Activated CD4-positive, alpha-beta T cell treated with anti-CD3 and anti-CD28 coated beads, Interleukin-2, Interleukin-4, amounts not matched to agents 100 ng/mL and 50 ng/mL, durations not matched to agents 16 hours and 8 hours (primary cell): ENCODE measurements at regions not wholly inside any gene's neighbourhood (a gene's known extent, or its start where the extent isn't known, plus 50 kb on each side); places are given as distances from the start of the nearest gene placed in this dataset.

Experiments
- DNase-seq: peaks from one replicate; pipeline ENCODE4 v3.0.0-alpha.2; 2020; ENCODE audit warnings: low spot score

DNA sequence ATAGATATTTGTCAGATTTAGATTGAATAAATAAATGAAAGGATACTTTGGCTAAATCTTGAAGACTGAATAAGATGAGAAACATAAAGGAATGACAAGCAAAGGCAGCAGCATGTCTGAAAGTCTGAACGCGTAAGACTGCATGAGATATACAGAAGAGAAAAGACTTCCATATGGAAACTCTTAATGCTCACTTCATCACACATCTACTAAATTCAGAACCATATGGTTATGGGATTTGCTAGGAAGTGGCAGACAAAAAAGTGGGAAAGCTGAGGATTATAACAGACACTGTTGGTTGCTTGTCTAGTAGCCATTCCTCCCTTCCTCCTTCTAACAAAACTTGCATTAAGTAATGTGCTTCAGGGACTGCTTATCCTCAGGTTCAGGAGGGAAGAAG, 446.7 kb downstream of the KCTD12 start:
- no peak for DNase-seq

DNA sequence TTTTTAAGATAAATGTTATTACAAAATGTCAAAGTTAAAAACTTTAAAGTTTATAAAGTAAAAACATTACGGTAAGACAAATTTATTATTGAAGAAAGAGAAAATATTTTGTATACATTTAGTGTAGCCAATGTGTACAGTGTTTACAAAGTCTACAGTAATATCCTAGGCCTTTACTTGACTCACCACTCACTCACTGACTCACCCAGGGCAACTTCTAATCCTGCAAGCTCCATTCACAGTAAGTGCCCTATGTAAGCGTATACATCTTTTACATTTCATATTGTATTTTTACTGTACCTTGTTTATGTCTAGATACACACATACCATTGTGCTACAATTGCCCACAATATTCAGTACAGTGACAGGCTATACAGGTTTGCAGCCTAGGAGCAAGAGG, 448.2 kb downstream of the KCTD12 start:
- DNase-seq: no peak

DNA sequence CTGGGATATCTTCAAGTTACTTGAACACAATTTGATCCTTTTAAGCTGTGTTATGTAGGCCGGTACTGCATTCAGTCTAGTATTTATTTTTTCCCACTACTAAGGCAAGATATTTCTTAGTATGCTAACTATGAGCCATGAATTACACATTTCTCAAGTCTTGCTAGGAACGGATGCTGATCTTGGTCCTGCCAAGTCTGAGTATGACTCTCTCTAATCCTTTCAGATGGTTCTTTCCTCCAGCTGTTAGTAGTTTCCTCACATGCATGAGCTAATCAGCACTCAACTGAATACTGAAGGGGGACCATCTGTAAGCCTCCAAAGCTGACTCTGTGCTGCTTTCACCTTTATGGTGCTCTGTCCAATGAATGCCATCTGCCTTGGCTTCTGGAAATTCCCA, 460.3 kb downstream of the KCTD12 start:
- DNase-seq: no peak

DNA sequence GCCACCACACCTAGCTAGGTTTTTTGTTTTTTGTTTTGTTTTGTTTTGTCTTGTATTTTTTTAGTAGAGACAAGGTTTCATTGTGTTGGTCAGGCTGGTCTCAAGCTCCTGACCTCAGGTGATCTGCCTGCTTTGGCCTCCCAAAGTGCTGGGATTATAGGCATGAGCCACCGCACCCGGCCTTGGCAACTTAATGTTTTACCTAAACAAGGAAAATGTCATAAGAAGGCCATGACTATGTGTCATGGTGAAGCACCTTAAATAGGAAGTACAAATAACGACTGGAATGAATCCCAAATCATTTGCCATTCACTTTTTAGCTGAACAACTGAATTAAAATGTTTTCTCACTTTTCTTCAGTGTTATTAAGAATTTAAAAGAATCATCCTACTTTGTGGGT, 465.2 kb downstream of the KCTD12 start:
- DNase-seq: no peak

DNA sequence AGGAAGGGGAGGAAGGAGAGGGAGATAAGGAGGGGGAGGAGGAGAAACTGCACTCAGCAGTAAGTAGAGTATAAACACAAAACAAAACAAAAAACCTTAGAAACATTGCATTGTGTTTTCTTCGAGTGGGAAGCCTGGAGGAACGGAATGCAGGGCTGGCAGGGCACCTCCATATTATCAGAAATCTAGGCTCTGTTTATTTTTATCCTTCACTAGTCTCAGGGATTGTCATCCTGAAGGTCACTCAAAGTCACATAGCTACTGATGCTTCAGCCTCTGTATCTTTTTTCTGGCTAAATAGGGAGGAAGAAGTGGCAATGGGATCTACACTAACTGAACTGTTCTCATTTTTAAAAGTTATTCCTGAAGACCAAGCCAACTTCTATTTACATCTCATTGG, 467.8 kb downstream of the KCTD12 start:
- no peak for DNase-seq

DNA sequence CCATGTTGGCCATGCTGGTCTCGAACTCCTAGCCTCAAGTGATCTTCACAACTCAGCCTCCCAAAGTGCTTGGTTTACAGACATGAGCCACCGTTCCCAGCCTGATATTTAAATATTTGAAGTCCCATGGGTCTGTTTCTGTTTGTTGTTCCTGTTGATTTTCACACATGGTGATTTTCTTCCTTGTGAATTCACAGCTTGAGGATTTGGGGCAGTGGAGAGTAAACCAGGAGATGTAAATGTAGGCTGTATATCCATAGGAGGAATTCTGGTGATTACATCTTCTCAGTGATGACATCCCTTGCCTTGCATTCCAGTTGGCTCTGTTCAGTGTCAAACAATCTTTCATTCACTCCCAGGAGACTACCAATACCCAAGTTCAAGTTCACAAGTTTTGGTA, 471.9 kb downstream of the KCTD12 start:
- DNase-seq: no peak

DNA sequence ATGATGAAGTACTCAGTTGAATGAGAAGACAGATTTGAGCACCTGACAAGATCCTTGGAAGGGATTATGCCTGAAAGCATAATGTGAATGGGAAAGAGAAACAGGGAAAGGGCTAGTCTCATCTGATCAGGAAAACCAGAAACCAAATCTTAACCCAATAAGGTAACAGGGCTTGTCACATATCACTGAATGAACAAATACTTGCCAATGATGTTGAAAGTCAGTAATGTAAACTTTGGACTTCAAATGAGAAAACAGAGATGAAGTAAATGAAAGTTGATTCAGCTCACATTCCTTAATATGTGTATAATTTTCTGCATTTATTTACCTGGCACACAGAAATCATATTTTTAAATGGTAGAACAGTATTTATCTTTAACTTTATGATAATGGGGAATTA, 480.0 kb downstream of the KCTD12 start:
- DNase-seq: no peak

DNA sequence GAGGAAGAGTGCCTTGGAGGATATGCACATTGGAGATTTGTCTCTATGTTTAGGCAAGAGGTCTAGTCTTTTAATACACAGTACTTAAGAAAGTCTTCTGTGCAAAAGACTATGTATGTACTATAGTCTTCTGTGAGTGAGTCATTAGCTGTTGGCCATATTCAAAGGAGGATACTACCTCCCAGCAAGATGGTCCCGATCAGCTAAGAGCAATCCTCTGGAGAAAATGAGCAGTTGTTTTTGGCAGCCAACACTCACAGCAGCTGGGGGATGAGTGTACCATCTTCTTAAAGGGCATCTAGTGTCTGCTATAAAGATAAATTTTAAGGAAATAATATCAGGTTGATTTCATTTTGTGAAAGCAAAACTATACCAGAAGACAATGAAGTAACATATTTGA, 487.8 kb downstream of the KCTD12 start:
- no peak for DNase-seq

DNA sequence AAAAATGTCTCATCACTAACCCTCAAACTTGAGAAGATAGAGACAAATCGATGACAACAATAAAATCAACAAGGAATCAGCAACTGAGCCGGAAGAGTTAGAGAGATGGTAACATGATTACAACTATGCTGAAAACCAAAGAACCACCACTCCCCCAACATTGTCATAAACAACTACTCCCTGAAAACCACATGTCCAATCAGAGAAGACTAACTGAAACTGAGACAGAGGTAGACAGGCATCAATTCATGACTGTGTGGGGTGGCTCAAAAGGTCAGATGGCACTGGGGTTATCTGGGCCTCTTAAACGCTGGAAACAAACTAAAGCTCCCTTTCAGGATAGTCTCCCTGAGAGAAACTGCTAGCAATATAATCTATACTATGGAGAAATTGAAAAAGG, 488.8 kb downstream of the KCTD12 start:
- peak; percentile 17 for DNase-seq

DNA sequence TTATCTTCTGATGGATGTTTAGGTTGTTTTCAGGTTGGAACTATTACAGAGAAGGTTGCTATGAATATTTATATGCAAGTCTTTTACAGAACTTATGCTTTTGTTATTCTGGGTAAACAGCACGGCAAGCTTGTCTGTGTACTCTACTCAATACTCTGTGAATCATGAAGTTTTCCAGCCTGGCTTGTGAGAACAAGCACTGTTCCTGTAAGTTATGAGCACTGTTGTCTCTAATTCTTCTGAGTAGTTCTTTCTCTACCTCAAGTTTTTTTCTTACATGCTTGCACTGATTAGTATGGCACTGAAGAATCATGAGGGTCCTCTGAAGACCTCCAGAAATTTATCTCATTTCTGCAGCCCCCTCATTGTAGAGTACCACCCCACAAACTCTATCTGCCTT, 496.9 kb downstream of the KCTD12 start:
- no peak for DNase-seq

DNA sequence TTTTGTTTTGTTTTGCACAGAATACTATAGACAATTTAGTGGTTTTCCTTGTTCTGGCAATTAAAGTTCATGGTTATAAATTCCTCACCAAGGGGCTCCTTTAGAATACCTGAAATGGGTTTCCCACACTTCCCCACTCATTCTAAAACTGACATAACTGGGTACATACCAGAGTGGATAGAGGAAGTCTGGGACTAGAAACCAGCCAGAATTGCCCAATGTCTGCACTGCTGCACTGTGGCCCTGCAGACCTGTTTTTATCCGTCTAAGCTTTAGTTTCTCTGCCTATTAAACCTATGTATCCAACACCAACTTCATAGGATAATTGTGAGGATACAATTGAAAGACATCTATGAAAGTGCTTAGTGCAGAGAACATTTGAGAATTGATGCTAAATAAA, 498.6 kb downstream of the KCTD12 start:
- no peak for DNase-seq

DNA sequence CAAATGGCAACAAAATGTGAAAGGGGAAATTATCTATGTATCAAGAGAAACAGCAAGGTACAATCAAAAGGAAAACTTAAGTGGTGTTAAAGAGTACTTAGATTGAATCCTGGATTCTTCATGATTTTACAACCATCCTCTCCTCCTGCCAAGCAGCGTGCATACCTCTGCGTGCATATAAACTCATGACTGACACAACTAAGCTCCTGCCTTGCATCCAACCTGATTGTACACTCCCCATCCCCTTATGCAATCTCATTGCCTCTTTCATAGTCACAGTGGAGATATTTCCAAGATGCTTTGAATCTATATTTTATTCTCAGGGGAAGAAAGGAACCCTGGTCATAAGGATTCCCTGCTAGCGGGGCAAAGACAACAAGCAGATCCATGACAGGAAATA, 499.9 kb downstream of the KCTD12 start:
- DNase-seq: no peak

DNA sequence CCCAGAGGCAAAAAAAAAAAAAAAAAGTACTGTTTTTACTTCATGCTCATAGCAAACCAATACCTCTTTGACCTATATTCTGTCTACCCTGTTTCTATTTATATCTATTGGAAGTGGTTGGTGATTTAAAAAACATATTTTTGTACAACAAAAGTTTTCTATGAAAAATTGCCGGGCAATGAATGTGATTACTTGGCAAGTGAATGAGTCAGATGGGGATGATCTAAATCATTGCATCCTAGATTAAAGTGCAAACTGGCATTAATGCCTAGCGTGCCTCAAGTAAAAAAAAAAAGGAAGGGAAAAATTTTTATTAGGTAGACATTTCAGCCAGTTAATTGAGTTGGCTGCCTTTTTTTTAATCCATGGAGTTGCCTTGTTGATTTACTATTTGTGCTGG, 500.6 kb downstream of the KCTD12 start:
- no peak for DNase-seq

DNA sequence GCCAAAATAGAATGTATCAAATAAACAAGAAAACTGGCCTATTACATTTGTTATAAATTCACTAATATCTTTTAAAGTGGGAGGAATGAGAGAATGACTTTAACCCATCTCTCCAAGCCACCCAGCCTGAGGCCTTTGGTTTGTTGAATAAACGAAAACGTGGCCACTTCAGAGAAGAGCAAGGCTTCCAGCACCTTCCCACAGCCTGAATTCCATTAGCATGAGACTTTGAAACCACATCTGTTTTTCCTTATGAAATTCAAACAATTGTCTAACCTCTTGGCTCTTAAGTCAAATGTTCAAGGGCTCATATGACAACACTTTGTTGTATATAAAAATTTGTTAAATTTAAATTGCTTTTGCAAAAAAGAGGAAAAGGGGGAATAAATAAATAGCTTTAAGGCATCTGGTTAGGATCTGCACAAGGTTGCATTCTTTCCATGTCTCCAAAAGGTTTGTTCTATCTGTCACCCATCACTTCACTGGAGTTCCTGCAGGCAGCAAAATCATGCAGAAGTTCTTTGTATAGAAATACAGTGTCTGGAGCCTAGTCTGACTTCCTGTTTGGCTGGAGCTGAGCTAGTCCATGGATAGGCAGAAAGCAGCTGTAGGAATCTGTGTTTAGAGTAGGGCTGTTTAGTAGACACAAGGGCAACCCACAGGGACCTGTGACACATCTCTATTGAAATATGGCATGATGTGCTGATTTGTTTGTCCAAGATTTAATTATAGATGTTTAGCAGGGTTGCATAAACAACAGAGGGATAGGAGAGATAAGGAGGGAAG, 502.3 kb downstream of the KCTD12 start:
- DNase-seq: no peak

DNA sequence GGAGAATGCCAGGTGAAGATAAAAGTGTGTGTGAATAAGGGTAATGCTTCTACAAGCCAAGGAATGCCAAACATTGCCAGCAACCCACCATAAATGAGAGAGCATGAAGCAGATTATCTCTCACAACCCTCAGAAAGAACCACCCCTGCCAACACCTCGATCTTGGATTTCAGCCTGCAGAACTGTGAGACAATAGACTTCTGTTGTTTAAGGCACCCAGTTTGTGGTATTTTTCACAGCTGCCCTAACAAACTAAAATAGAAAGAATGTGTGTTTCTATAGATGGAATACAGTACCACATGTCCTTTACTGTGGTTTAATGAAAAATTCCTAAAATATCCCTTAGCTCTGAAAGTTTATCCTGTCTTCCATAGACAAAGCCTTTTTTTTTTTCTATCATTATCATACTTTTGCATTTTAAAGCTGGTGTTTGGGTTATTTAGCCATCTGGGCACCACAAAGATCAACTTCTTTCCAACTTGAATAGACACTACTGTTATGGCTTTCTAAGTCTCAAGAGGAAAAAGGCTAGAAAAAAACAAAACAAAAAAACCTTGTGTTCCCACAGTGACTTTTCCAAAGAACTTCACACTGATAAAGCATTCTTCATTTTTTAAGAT, 505.6 kb downstream of the KCTD12 start:
- no peak for DNase-seq

DNA sequence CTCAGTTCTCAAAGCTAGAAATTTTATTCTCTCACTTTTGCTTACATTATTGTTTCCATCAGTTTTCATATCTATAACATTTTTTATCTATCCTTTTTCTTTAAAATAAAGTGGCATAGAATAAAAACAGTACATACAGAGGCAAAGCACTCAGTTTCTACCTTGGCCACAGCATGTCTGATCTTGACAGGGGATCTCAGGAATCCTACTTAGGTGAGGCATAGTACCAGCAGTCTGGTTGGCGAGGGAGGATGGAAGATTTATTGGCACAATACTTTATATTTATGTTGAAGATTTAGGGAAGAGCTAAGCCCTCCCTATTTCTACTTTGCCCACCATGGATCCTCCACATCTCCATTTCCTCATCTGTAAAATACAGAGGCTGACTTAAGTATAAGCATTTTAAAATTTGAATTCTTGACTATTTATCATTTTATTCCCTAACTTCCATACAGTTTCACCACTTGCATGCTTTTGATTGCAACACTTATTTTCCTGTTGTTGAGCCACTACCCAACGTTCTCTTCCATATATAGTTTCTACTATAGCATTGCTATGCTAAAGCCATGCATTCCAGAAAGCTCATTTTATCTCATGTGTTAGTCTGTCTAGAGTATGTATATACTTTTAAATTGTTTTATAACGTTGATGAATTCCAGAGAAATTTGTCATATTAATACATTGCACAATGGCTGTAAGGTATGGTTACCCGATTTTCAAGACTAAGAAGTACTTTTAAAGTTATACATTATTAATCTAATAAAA, 506.7 kb downstream of the KCTD12 start:
- no peak for DNase-seq

DNA sequence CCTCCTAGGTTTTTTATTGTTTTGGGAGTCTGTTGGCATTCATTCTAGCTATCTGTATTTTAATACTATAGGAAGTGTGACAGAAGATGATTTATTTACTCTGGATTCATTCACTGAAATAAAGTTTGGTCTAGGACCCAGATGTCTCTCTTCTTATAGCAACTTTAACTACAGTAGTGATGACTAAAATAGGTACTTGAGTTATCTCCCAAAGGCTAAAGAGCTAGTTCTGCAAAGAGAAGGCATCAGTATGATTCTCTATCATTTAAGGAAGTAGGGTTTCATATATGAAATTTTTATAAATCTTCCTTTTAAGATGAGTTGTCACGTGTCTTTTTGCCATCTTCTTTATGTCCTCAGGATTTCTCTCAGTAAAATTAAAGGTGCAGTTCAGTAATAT, 507.4 kb downstream of the KCTD12 start:
- DNase-seq: no peak

DNA sequence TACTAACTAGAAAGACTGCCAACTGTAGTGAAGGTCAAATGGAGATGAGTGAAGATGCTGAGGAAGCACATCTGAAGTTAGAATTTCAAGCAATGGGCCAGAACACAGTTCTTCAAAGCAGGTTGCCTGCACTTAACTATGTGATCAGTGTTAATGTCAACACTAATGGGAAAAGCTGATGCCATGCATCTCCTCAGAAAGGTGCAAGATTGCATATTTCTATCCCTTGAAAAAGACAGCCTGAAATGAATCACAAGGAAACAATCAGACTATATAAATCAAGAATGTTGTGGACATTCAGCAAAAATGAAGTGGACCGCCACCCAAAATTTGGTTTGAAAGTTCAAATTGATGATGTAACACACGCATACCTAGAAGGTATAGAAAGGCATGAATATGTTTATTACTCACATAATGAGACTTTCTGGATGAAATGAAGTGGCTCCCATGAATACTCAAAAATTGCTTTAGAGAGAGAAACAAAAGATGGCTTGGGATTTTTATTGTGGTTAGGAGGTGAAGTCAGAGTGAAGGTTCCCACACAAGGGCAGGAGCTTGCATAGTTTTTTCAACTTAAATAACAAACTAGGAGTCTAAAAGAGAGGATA, 522.4 kb downstream of the KCTD12 start:
- no peak for DNase-seq

DNA sequence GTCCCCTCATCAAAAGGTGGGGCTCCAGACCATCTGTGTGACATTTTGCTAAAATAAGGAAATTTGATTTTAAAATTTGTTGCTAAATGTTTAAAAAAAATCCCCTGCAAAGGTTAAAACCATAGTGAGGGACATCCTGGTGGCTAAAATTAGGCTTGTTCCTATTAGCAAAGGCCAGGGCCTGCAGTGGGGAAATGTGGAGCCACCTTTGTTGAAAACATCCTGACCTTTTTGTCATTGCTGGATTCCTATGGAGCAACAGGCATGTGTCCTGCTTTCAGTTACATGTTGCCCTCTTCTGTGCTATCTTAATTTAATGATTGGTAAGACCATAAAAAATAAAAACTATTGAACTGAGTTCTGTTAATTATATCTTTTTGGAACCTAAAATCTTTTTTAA, 524.3 kb downstream of the KCTD12 start:
- DNase-seq: no peak

DNA sequence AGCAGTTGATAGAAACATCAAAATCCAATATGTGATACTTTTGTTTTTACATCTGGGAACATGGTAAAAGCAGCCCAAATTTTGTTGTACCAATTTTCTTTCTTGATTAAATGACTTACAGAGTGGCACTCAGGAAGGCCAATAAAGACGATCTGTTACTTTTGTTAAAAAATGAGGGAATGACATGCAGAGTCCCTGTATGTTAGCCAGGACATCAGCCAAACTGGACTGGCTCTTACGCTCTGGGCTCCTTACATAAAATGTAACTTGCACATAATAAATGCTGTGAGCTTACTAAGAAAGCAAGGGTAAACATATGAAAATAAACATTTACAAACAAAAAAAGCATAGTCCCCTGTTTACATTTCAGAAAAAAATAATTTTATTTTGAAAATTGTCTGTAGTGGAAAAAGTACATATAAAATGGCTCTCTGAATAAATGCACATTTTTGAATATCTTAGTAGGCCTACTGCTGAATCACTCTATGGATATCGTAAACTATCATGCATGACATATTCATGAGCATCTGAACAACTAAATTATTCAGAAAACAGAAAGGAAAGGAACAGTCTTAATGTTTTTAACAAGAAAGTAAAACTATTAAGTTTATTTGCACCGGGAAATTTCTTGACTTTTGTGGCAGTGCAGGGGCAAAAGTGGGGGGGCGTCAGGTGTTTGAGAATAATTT, 534.5 kb downstream of the KCTD12 start:
- no peak for DNase-seq

DNA sequence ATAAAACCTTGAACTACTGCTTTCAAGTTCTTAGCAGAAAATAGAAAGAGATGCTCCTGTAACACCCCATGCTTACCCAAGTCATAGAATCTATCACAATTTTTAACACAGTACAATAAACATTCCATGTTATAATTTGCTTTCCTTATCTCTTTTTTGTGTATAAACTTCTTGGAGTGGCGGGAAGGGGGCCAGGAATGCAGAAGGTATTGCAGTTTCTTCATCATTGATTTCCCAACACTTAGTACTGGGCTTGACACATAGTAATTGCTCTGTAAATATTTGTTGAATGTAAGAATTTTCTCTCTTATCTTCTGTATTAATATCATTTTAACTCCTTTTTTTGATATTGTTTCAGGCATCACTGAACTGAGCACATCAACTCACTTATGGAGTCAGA, 535.8 kb downstream of the KCTD12 start:
- no peak for DNase-seq

DNA sequence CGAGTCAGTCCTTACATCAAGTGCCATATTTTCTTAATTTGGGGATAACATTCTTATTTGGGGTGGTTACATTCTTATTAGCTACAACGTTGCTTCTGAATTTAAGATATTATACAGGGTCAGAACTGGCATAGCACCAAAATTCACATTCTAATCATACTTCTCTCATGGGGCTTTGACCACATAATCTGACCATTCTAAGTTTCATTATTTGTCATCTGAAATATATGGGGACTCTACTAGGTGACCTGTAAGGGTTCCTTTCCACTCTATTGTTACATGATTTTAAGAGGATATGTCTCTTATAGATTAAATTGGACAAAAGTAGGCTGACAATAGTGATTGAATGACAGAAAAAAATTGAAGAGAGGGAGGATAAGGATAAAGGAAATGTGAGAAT, 536.5 kb downstream of the KCTD12 start:
- no peak for DNase-seq
